ENCODE measurements at regions not wholly inside any gene's neighbourhood (a gene's known extent, or its start where the extent isn't known, plus 50 kb on each side); places are given as distances from the start of the nearest gene placed in this dataset.

GRCh38 chr3:104735691-104736090 is 631.0 kb upstream of the ALCAM start:
- no peak for DNase-seq (ENCODE audit: low read depth)

- DNase-seq (ENCODE audit: low read depth), result peak; percentile 2
Observed at GRCh38 chr3:104738271-104738670, 628.4 kb upstream of the ALCAM start.

- no peak for DNase-seq (ENCODE audit: low read depth)
Observed at GRCh38 chr3:104740874-104741379, 625.8 kb upstream of the ALCAM start.

- DNase-seq (ENCODE audit: low read depth), result no peak
Observed at GRCh38 chr3:104742044-104742443, 624.7 kb upstream of the ALCAM start.

- DNase-seq (ENCODE audit: low read depth), result no peak
Observed at GRCh38 chr3:104745313-104745712, 621.4 kb upstream of the ALCAM start.

GRCh38 chr3:104746056-104746455 is 620.7 kb upstream of the ALCAM start:
- DNase-seq (ENCODE audit: low read depth), result no peak

GRCh38 chr3:104750581-104750980 is 616.1 kb upstream of the ALCAM start:
- no peak for DNase-seq (ENCODE audit: low read depth)

GRCh38 chr3:104755791-104756190 is 610.9 kb upstream of the ALCAM start:
- DNase-seq (ENCODE audit: low read depth), result no peak

- DNase-seq (ENCODE audit: low read depth), result peak; percentile 78
Observed at GRCh38 chr3:104763007-104763406, 603.7 kb upstream of the ALCAM start.

GRCh38 chr3:104764496-104764895 is 602.2 kb upstream of the ALCAM start:
- DNase-seq (ENCODE audit: low read depth), result no peak

- DNase-seq (ENCODE audit: low read depth), result peak; percentile 2
Observed at GRCh38 chr3:104768886-104769285, 597.8 kb upstream of the ALCAM start.

GRCh38 chr3:104779324-104779723 is 587.4 kb upstream of the ALCAM start:
- DNase-seq (ENCODE audit: low read depth), result no peak

GRCh38 chr3:104781112-104781511 is 585.6 kb upstream of the ALCAM start:
- DNase-seq (ENCODE audit: low read depth), result no peak

GRCh38 chr3:104785947-104786346 is 580.8 kb upstream of the ALCAM start:
- peak; percentile 2 for DNase-seq (ENCODE audit: low read depth)

- no peak for DNase-seq (ENCODE audit: low read depth)
Observed at GRCh38 chr3:104787306-104787705, 579.4 kb upstream of the ALCAM start.

GRCh38 chr3:104788807-104789206 is 577.9 kb upstream of the ALCAM start:
- DNase-seq (ENCODE audit: low read depth), result no peak

GRCh38 chr3:104791331-104791730 is 575.4 kb upstream of the ALCAM start:
- DNase-seq (ENCODE audit: low read depth), result no peak

- DNase-seq (ENCODE audit: low read depth), result no peak
Observed at GRCh38 chr3:104796556-104796955, 570.2 kb upstream of the ALCAM start.

GRCh38 chr3:104805042-104805441 is 561.7 kb upstream of the ALCAM start:
- no peak for DNase-seq (ENCODE audit: low read depth)

- DNase-seq (ENCODE audit: low read depth), result no peak
Observed at GRCh38 chr3:104805508-104805907, 561.2 kb upstream of the ALCAM start.

GRCh38 chr3:104810896-104811295 is 555.8 kb upstream of the ALCAM start:
- DNase-seq (ENCODE audit: low read depth), result no peak

GRCh38 chr3:104816008-104816407 is 550.7 kb upstream of the ALCAM start:
- DNase-seq (ENCODE audit: low read depth), result no peak

- DNase-seq (ENCODE audit: low read depth), result peak; percentile 74
Observed at GRCh38 chr3:104816716-104817115, 550.0 kb upstream of the ALCAM start.

GRCh38 chr3:104819333-104819732 is 547.4 kb upstream of the ALCAM start:
- no peak for DNase-seq (ENCODE audit: low read depth)

- no peak for DNase-seq (ENCODE audit: low read depth)
Observed at GRCh38 chr3:104820959-104821358, 545.8 kb upstream of the ALCAM start.
